H9 (cell line): ENCODE measurements at regions not wholly inside any gene's neighbourhood (a gene's known extent, or its start where the extent isn't known, plus 50 kb on each side); places are given as distances from the start of the nearest gene placed in this dataset.

Experiments
- DNase-seq: peaks from one replicate; pipeline ENCODE4 v3.0.0-alpha.2; 2017
- H2AFZ ChIP-seq: one replicate; pipeline ENCODE4 v1.6.1; 2013; ENCODE audit warnings: mild to moderate bottlenecking, low read length, control low read depth, moderate library complexity
- H2AK5ac ChIP-seq: 2 replicates; pipeline ENCODE4 v1.6.1; 2013; ENCODE audit warnings: low read length, control low read depth, mixed read lengths; ENCODE audit not compliant: insufficient read length
- H2BK120ac ChIP-seq: one replicate; pipeline ENCODE4 v1.6.1; 2013; ENCODE audit warnings: low read depth, mild to moderate bottlenecking, low read length, control low read depth, inconsistent platforms; ENCODE audit not compliant: poor library complexity, severe bottlenecking
- H2BK12ac ChIP-seq: 2 replicates; pipeline ENCODE4 v1.6.1; 2013; ENCODE audit warnings: low read length, control low read depth, mixed read lengths, low read depth; ENCODE audit not compliant: insufficient read length
- H2BK15ac ChIP-seq: 2 replicates; pipeline ENCODE4 v1.6.1; 2013; ENCODE audit warnings: low read depth, low read length, control low read depth
- H2BK20ac ChIP-seq: one replicate; pipeline ENCODE4 v1.6.1; 2013; ENCODE audit warnings: low read depth, mild to moderate bottlenecking, low read length, control low read depth, inconsistent platforms; ENCODE audit not compliant: poor library complexity, severe bottlenecking
- H2BK5ac ChIP-seq: 2 replicates; pipeline ENCODE4 v1.6.1; 2013; ENCODE audit warnings: low read length, control low read depth, mixed read lengths; ENCODE audit not compliant: insufficient read length
- H3K14ac ChIP-seq: 2 replicates; pipeline ENCODE4 v1.6.1; 2013; ENCODE audit warnings: low read length, control low read depth; ENCODE audit not compliant: insufficient read depth
- H3K18ac ChIP-seq: 2 replicates; pipeline ENCODE4 v1.6.1; 2013; ENCODE audit warnings: low read depth, mild to moderate bottlenecking, mixed read lengths, low read length, control low read depth; ENCODE audit not compliant: insufficient read length
- H3K23ac ChIP-seq: 2 replicates; pipeline ENCODE4 v1.6.1; 2013; ENCODE audit warnings: low read length, control low read depth, mixed read lengths, low read depth; ENCODE audit not compliant: insufficient read length
- H3K23me2 ChIP-seq: 2 replicates; pipeline ENCODE4 v1.6.1; 2013; ENCODE audit warnings: low read depth, mild to moderate bottlenecking, mixed read lengths, low read length, control low read depth; ENCODE audit not compliant: insufficient read length, poor library complexity, severe bottlenecking
- H3K27ac ChIP-seq: 2 replicates; pipeline ENCODE4 v1.5.1; 2013; ENCODE audit warnings: low read length, control low read depth, mixed read lengths, low read depth; ENCODE audit not compliant: insufficient read length
- H3K27me3 ChIP-seq: 2 replicates; pipeline ENCODE4 v1.6.1; 2013; ENCODE audit warnings: low read length, control low read depth, inconsistent platforms; ENCODE audit not compliant: insufficient read depth
- H3K4ac ChIP-seq: 2 replicates; pipeline ENCODE4 v1.6.1; 2013; ENCODE audit warnings: low read depth, mild to moderate bottlenecking, control low read depth, inconsistent platforms, low read length, moderate library complexity
- H3K4me1 ChIP-seq: 2 replicates; pipeline ENCODE4 v1.6.1; 2013; ENCODE audit warnings: low read length, control low read depth, inconsistent platforms; ENCODE audit not compliant: insufficient read depth
- H3K4me2 ChIP-seq: 2 replicates; pipeline ENCODE4 v1.6.1; 2013; ENCODE audit warnings: low read length, control low read depth, mixed read lengths; ENCODE audit not compliant: insufficient read length, insufficient read depth
- H3K56ac ChIP-seq: 2 replicates; pipeline ENCODE4 v1.6.1; 2013; ENCODE audit warnings: low read depth, mild to moderate bottlenecking, mixed read lengths, low read length, control low read depth; ENCODE audit not compliant: insufficient read length
- H3K79me1 ChIP-seq: 2 replicates; pipeline ENCODE4 v1.6.1; 2013; ENCODE audit warnings: low read depth, mild to moderate bottlenecking, moderate library complexity, low read length, control low read depth, inconsistent platforms; ENCODE audit not compliant: insufficient read depth, poor library complexity, severe bottlenecking
- H3K79me2 ChIP-seq: 2 replicates; pipeline ENCODE4 v1.6.1; 2013; ENCODE audit warnings: low read length, control low read depth, inconsistent platforms; ENCODE audit not compliant: insufficient read depth
- H3K9ac ChIP-seq: 2 replicates; pipeline ENCODE4 v1.6.1; 2013; ENCODE audit warnings: low read length, control low read depth, mixed read lengths; ENCODE audit not compliant: insufficient read length; ENCODE audit errors: extremely low read depth
- H3K9me3 ChIP-seq: one replicate; pipeline ENCODE4 v1.6.1; 2013; ENCODE audit warnings: low read depth, low read length, inconsistent platforms; ENCODE audit not compliant: control insufficient read depth
- H3T11ph ChIP-seq: one replicate; pipeline ENCODE4 v1.6.1; 2013; ENCODE audit warnings: mild to moderate bottlenecking, low read length, control low read depth, inconsistent platforms
- H4K20me1 ChIP-seq: one replicate; pipeline ENCODE4 v1.6.1; 2013; ENCODE audit not compliant: control insufficient read depth, insufficient read length, insufficient read depth
- H4K5ac ChIP-seq: 2 replicates; pipeline ENCODE4 v1.6.1; 2013; ENCODE audit warnings: low read depth, mild to moderate bottlenecking, mixed read lengths, low read length, control low read depth; ENCODE audit not compliant: insufficient read length
- H4K8ac ChIP-seq: replicated peaks from 2 replicates; pipeline ENCODE4 v1.6.1; 2013; ENCODE audit warnings: low read length, control low read depth, mixed read lengths, low read depth; ENCODE audit not compliant: insufficient read length
- H4K91ac ChIP-seq: 2 replicates; pipeline ENCODE4 v1.6.1; 2013; ENCODE audit warnings: low read depth, mild to moderate bottlenecking, moderate library complexity, mixed read lengths, low read length, control low read depth; ENCODE audit not compliant: insufficient read length
- H3K27ac Mint-ChIP-seq, 3 experiments: 2 replicates in 2 of 3; 3 replicates in 1 of 3; pipeline ENCODE4 v1.8.0; 2020 to 2021; ENCODE audit warnings: mixed read lengths in 3 of 3, mild to moderate bottlenecking in 1 of 3, moderate library complexity in 1 of 3
- H3K27me3 Mint-ChIP-seq: 2 replicates; pipeline ENCODE4 v1.8.0; 2021; ENCODE audit warnings: low read depth, mild to moderate bottlenecking, moderate library complexity, mixed read lengths
- H3K36me3 Mint-ChIP-seq, 3 experiments: 2 replicates in 2 of 3; 3 replicates in 1 of 3; pipeline ENCODE4 v1.8.0; 2020 to 2021; ENCODE audit warnings: low read depth in 3 of 3, mixed read lengths in 3 of 3; ENCODE audit not compliant: insufficient read depth in 1 of 3
- H3K4me1 Mint-ChIP-seq, 2 experiments: 2 replicates each; pipeline ENCODE4 v1.8.0; 2020; ENCODE audit warnings: mixed read lengths in 2 of 2
- H3K4me3 Mint-ChIP-seq, 2 experiments: 2 replicates in 1 of 2; 3 replicates in 1 of 2; pipeline ENCODE4 v1.8.0; 2020 to 2021; ENCODE audit warnings: mild to moderate bottlenecking in 2 of 2, mixed read lengths in 2 of 2, moderate library complexity in 1 of 2
- H3K9me3 Mint-ChIP-seq, 2 experiments: 2 replicates in 1 of 2; 3 replicates in 1 of 2; pipeline ENCODE4 v1.8.0; 2020; ENCODE audit warnings: mild to moderate bottlenecking in 2 of 2, mixed read lengths in 2 of 2, moderate library complexity in 1 of 2
- CTCF ChIP-seq: fragments of 200-600 bp; sonication (generic); conservative IDR thresholded peaks from 3 replicates; pipeline ENCODE4 v1.8.0; 2021; ENCODE audit warnings: antibody characterized with exemption, mild to moderate bottlenecking
- WGBS: extraction: QIAGEN DNeasy Blood & Tissue Kit; methylation state at CpG from one replicate; pipeline ENCODE4 v1.1.7; 2013; ENCODE audit warnings: missing lambda C conversion rate, low lambda C conversion rate, mixed read lengths; ENCODE audit not compliant: insufficient read length; ENCODE audit errors: extremely low coverage; 5-methylcytosine and 5-hydroxymethylcytosine counted together

GRCh38 chr16:66131895-66132294 lies 234.6 kb upstream of the CDH5 start:
- no peak overlapping the region for H4K8ac ChIP-seq
- no peak overlapping the region for H2BK120ac ChIP-seq
- no CpG with 5 or more reads among the region's 3 CpGs for WGBS
- no peak overlapping the region for H4K91ac ChIP-seq
- H3K18ac ChIP-seq = no peak overlapping the region
- peaks cover 3% of the 10 kb centered on the region; the same call in 1 of the 2 replicates for H3K4me1 ChIP-seq
- H3K23me2 ChIP-seq = no peaks in the 10 kb centered on the region
- Mint-ChIP-seq H3K9me3 (no peaks in the 10 kb centered on the region), H3K27me3 (peaks cover 22% of the 10 kb centered on the region), H3K27ac (no peak overlapping the region), H3K36me3 (no peaks in the 10 kb centered on the region), H3K4me1 (peaks cover 22 to 31% of the 10 kb centered on the region in 2 experiments), H3K4me3 (no peak overlapping the region)
- no peaks in the 10 kb centered on the region for H4K20me1 ChIP-seq
- no peak overlapping the region for H2BK15ac ChIP-seq
- no peak overlapping the region for H3T11ph ChIP-seq
- no peak overlapping the region for H4K5ac ChIP-seq
- H2AFZ ChIP-seq = no peak overlapping the region
- no peaks in the 10 kb centered on the region; the same call in 1 of the 2 replicates for H3K27me3 ChIP-seq
- no peak overlapping the region for H3K4ac ChIP-seq
- DNase-seq = no peak
- H3K14ac ChIP-seq = no peak overlapping the region
- no peak overlapping the region for H3K23ac ChIP-seq
- H2BK5ac ChIP-seq = no peak overlapping the region
- TF ChIP-seq CTCF = no peak
- no peak overlapping the region for H2BK20ac ChIP-seq
- no peak overlapping the region for H3K27ac ChIP-seq
- H3K56ac ChIP-seq = no peak overlapping the region
- no peak overlapping the region for H2BK12ac ChIP-seq
- H3K9ac ChIP-seq = no peak overlapping the region
- no peak overlapping the region for H2AK5ac ChIP-seq
- H3K79me1 ChIP-seq = no peaks in the 10 kb centered on the region
- no peaks in the 10 kb centered on the region for H3K79me2 ChIP-seq
- no peaks in the 10 kb centered on the region for H3K9me3 ChIP-seq
- no peak overlapping the region for H3K4me2 ChIP-seq
